Esophagus mucosa (tissue), 1 donor: ENCODE measurements at regions not wholly inside any gene's neighbourhood (a gene's known extent, or its start where the extent isn't known, plus 50 kb on each side); places are given as distances from the start of the nearest gene placed in this dataset.

ENCODE experiments used
- ATAC-seq: fragments of 200-7000 bp; cut with Tn5 transposase; one replicate; pipeline ENCODE4 v1.9.1; 2020
- donor health status: DM: yes; HTN: yes; CAD: no.

- no peak for ATAC-seq
Observed at GRCh38 chr5:121755266-121755665, 96.4 kb upstream of the FTMT start.

DNA sequence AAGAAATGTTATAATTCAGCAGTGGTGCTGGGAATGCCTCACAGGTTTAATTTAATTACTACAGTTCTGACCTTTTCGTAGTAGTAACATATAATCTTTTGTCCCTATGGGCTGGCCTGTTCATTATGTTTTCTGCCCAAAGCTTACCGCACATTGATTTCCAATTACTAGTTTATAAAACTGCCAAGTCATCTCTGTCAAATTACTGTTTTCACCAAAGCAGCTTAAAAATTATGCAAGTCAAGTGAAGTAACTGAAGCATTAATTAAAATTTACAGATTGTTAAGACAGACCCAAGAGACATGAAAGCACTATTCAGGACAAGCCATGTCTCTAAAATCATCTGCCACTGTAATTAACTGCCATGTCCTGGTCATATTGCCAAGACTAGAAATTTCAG is 93.9 kb upstream of the FTMT start:
- no peak for ATAC-seq

DNA sequence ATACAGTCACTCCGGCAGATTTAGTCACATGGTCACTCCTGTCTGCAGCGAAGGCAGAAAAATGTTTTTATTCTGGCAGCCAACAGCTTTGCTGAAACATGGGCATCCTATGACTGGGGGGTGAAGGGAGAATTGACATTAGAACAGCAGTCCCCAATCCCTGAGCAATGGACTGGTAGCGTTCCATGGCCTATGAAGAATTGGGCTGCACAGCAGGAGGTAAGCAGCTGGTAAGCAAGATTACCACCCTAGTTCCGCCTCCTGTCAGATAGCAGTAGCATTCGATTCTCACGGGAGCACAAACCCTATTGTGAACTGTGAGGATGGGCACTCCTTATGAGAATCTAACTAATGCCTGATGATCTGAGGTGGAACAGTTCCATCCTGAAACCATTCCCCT is 93.1 kb upstream of the FTMT start:
- ATAC-seq: no peak

DNA sequence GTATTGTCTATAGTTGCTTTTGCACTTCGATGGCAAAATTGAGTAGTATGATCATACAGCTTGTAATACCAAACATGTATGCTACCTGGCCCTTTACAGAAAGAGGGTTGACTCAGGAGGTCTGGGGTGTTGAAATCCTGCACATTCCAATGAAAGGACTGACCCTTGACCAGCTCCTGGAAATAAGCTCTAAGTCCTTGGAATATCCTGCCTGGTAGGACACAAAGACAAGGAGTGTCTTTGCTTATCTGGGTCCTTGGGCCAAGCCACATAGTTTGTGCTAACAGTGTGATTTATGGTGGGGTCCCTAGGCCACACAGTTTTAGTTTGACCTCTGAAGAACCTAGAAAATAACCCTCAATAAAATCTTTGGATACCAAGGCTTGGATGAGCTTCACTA is 89.3 kb upstream of the FTMT start:
- ATAC-seq: no peak

DNA sequence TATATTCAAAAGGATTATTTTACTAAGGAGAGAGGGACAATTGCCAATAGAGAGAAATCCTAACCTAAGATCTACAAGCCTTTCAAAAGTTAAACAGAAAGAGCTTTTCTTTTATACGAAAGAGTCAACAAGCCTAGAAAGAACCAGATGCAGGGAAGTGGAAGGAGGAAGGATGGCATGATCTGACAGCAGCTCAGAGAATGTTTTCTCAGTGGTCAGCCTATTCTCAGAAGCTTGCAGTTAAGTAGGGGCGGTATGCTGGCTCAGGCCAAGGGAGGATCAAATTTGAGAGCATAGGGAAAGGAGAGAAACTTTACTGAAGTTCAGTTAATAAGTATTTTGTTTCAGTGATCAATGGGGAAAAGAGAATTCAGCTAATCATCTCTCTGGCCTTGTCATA is 88.0 kb upstream of the FTMT start:
- ATAC-seq: no peak

DNA sequence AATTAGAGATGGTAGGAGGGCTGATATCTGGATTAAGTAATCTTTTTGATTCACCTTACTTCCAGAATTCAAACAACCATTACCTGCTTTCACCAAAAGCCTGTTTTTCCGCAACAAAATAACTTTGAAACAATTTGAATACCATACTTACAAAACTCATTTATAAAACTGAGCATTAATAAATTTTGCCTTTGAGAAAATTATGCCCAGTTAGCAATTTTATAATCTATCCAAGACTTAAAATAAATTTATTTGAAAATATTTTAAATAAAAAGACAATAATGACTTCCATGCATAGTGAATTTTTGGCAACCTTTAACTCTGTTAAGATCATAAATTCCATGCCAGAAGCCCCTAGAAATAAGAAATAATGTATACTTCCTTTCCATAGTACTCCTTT is 71.3 kb upstream of the FTMT start:
- no peak for ATAC-seq

GRCh38 chr5:121783700-121784099 is 68.0 kb upstream of the FTMT start:
- no peak for ATAC-seq

- no peak for ATAC-seq
Observed at GRCh38 chr5:121793791-121794190, 57.9 kb upstream of the FTMT start.

- no peak for ATAC-seq
Observed at GRCh38 chr5:121795511-121795910, 56.2 kb upstream of the FTMT start.

DNA sequence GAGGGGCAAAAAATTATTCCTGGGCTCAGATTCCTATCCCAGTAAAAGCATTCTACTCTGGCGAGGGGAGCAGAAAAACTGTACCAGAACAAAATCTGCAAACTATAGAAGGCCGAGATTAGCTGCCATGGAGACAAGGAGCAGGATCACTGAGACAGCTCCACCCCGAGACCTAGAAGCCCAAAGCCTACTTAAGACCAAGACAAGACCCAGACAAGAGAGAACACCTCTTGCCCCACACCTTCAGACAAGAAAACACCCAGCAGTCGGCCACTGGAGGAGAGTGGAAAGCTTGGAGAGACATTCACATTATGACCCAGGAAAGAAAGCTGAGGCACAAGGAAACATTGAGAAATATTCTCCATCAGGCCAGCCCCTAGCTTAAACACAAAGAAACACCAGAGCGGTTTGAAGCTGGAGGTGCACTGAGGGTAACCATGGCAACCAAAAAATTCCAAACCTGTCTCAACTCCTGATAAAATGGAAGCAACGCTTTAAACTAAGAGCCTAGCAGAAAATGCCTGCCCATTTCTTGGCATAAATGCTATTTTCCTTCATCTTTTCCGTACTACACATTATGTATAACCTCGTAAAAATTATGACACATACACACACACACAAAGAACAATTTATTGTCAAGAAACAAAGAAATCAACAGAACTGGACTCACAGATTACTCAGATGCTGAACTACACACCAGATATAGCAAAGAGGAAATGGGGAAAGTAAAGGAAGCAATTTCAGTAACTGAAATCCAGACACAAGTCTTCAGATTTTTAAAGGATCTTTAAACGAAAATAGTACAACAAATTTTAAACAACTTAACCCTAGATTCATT is 53.8 kb upstream of the FTMT start:
- no peak for ATAC-seq
